ENCODE measurements at regions not wholly inside any gene's neighbourhood (a gene's known extent, or its start where the extent isn't known, plus 50 kb on each side); places are given as distances from the start of the nearest gene placed in this dataset.

DNA sequence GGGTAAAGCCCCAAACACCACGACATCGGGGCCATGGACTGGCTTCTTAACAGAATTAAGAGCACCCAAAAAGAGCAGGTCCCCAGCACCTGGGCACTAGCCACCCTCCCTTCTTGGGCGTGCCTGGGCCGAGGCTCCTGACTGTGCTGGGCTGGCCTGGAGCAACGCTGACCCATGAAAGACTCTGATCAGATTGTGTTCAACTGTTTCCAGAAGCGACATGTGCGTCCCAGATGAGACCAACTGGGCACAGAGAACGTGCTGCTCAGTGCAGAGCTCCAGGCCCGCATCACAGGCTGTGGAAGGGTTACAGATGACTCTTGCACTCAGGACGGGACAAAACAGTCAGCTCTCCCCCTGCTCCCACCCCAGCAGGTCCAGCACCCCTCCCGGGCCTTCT is 100.7 kb downstream of the KCNJ12 start:
- TF ChIP-seq, protein P1, sequence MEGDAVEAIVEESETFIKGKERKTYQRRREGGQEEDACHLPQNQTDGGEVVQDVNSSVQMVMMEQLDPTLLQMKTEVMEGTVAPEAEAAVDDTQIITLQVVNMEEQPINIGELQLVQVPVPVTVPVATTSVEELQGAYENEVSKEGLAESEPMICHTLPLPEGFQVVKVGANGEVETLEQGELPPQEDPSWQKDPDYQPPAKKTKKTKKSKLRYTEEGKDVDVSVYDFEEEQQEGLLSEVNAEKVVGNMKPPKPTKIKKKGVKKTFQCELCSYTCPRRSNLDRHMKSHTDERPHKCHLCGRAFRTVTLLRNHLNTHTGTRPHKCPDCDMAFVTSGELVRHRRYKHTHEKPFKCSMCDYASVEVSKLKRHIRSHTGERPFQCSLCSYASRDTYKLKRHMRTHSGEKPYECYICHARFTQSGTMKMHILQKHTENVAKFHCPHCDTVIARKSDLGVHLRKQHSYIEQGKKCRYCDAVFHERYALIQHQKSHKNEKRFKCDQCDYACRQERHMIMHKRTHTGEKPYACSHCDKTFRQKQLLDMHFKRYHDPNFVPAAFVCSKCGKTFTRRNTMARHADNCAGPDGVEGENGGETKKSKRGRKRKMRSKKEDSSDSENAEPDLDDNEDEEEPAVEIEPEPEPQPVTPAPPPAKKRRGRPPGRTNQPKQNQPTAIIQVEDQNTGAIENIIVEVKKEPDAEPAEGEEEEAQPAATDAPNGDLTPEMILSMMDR (IDR thresholded peaks at IDR 0.05 in 8 of 11, conservative IDR thresholded peaks at IDR 0.05 in 3 of 11): no peak
- no peak for TF ChIP-seq POLR2A (IDR thresholded peaks at IDR 0.05)
- TF ChIP-seq POLR2AphosphoS5 (IDR thresholded peaks at IDR 0.05): no peak
